NT2/D1 (cell line): ENCODE measurements at regions not wholly inside any gene's neighbourhood (a gene's known extent, or its start where the extent isn't known, plus 50 kb on each side); places are given as distances from the start of the nearest gene placed in this dataset.
"Not testable (repeated sequence)": the region's sequence is repeated elsewhere in the genome, so short reads cannot be mapped to it uniquely, and the experiment has no call there.

Experiments used
- SUZ12 ChIP-seq: IDR thresholded peaks from 2 replicates; pipeline ENCODE4 v1.6.1; 2011; ENCODE audit not compliant: insufficient read length, insufficient read depth; ENCODE audit errors: extremely low read depth
- ZNF274 ChIP-seq: IDR thresholded peaks from 2 replicates; pipeline ENCODE4 v1.6.1; 2011; ENCODE audit warnings: mild to moderate bottlenecking, low read depth, low read length

DNA sequence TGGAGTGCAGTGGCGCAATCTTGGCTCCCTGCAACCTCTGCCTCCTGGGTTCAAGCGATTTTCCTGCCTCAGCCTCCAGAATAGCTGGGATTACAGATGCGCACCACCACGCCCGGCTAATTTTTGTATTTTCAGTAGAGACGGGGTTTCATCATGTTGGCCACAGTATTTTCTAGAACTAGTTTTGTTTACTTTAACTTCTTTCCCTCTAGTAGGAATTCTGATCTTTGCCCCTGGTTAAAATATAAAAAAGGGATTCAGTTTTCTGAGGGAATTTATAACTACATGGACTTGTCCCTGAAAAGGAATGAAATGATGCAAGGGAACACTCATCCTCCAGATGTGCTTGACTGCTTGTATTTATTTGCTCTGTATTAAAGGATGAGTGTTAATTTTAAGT is 628.9 kb downstream of the ETNK1 start:
- not testable (repeated sequence) for TF ChIP-seq SUZ12, ZNF274
